ACC112 (cell line): ENCODE measurements at regions not wholly inside any gene's neighbourhood (a gene's known extent, or its start where the extent isn't known, plus 50 kb on each side); places are given as distances from the start of the nearest gene placed in this dataset.

Source experiments
- H2AFZ ChIP-seq: fragments of 200-600 bp; sonication (generic); one replicate; pipeline ENCODE4 v1.6.0; 2017; ENCODE audit warnings: antibody characterized with exemption, low read length; ENCODE audit not compliant: unreplicated experiment
- H3K27ac ChIP-seq: fragments of 200-600 bp; sonication (generic); 2 replicates; pipeline ENCODE4 v1.5.1; 2014; ENCODE audit warnings: low read depth, mild to moderate bottlenecking, antibody characterized with exemption, low read length, moderate library complexity
- H3K27me3 ChIP-seq: fragments of 200-600 bp; sonication (generic); 2 replicates; pipeline ENCODE4 v1.6.1; 2014; ENCODE audit warnings: mild to moderate bottlenecking, antibody characterized with exemption, low read length, moderate library complexity, mixed read lengths; ENCODE audit not compliant: insufficient read depth
- H3K36me3 ChIP-seq: fragments of 200-600 bp; sonication (generic); 2 replicates; pipeline ENCODE4 v1.6.1; 2016; ENCODE audit warnings: mild to moderate bottlenecking, antibody characterized with exemption, low read length, moderate library complexity, mixed read lengths; ENCODE audit not compliant: insufficient read depth
- H3K4me1 ChIP-seq: fragments of 200-600 bp; sonication (generic); one replicate; pipeline ENCODE4 v1.6.1; 2016; ENCODE audit warnings: low read length, mixed read lengths; ENCODE audit not compliant: insufficient read depth, unreplicated experiment, control insufficient read depth
- H3K4me3 ChIP-seq: fragments of 200-600 bp; sonication (generic); 2 replicates; pipeline ENCODE4 v1.5.1; 2014; ENCODE audit warnings: mild to moderate bottlenecking, low read depth, low read length
- H3K79me2 ChIP-seq: fragments of 200-600 bp; sonication (generic); one replicate; pipeline ENCODE4 v1.6.0; 2016; ENCODE audit warnings: low read length; ENCODE audit not compliant: control insufficient read depth, unreplicated experiment, insufficient read depth

DNA sequence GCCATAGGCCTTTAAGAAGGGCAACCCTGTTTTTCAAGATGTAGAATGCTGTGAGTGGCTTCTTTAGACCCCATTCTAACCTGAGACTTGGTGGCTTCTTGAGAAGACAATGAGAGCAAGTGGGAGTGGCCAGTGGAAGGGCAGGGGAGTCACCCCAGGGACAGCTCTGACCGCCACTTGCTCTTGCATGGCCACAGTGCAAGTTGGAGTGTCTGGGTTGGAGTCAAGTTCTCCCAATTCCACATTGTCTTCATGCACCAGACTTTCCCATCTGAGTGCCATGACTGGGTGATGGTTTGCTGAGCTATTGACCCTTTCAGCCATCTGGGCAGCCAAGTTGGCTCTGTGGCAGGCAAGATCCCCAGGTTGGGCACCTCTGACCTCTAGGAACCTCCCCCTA lies 148.0 kb upstream of the SKOR2 start:
- Histone ChIP-seq H3K27ac (no peak overlapping the region), H3K4me1 (no peaks in the 10 kb centered on the region), H3K4me3 (no peak overlapping the region), H3K36me3 (no peaks in the 10 kb centered on the region), H2AFZ (no peak overlapping the region), H3K79me2 (no peaks in the 10 kb centered on the region), H3K27me3 (no peaks in the 10 kb centered on the region)

- Histone ChIP-seq H3K36me3 (no peaks in the 10 kb centered on the region), H3K4me1 (no peaks in the 10 kb centered on the region), H3K4me3 (no peak overlapping the region), H2AFZ (no peak overlapping the region), H3K27ac (no peak overlapping the region), H3K27me3 (no peaks in the 10 kb centered on the region), H3K79me2 (no peaks in the 10 kb centered on the region)
Measured at GRCh38 chr18:47397671-47398319, 146.3 kb upstream of the SKOR2 start.

GRCh38 chr18:47391665-47392064 lies 140.2 kb upstream of the SKOR2 start:
- Histone ChIP-seq H3K36me3 (no peaks in the 10 kb centered on the region), H3K79me2 (no peaks in the 10 kb centered on the region), H3K27me3 (no peaks in the 10 kb centered on the region), H3K27ac (no peak overlapping the region), H3K4me1 (no peaks in the 10 kb centered on the region), H3K4me3 (no peak overlapping the region), H2AFZ (no peak overlapping the region)

- Histone ChIP-seq H2AFZ (no peak overlapping the region), H3K4me1 (no peaks in the 10 kb centered on the region), H3K79me2 (no peaks in the 10 kb centered on the region), H3K36me3 (no peaks in the 10 kb centered on the region), H3K4me3 (no peak overlapping the region), H3K27ac (no peak overlapping the region), H3K27me3 (no peaks in the 10 kb centered on the region)
Measured at GRCh38 chr18:47390410-47391024, 139.1 kb upstream of the SKOR2 start.

GRCh38 chr18:47389210-47389609 lies 137.8 kb upstream of the SKOR2 start:
- no peak overlapping the region for H3K4me3 ChIP-seq
- H3K4me1 ChIP-seq: no peaks in the 10 kb centered on the region
- H3K27me3 ChIP-seq: no peaks in the 10 kb centered on the region
- no peak overlapping the region for H3K27ac ChIP-seq
- no peaks in the 10 kb centered on the region for H3K79me2 ChIP-seq
- no peaks in the 10 kb centered on the region for H3K36me3 ChIP-seq
- no peak overlapping the region for H2AFZ ChIP-seq

DNA sequence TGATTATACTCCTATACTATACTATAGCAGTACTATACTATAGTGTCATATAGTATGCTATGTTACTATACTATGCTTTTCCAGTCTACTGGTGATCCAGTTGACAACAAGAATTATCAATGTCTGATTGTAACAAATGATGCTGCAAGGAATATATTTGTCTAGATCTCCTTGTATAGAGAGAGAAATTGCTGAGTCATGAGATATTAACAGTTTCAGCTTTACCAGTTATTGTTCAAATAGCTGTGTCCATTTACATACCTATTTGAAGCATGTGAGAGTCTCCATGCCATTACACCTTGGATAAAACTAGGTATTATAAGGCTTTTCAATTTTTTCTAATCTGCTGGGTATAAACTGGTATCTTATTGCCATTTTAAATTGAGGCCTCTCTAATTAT lies 136.4 kb upstream of the SKOR2 start:
- Histone ChIP-seq H3K4me3 (no peak overlapping the region), H3K79me2 (no peaks in the 10 kb centered on the region), H3K27ac (no peak overlapping the region), H3K4me1 (no peaks in the 10 kb centered on the region), H3K27me3 (no peaks in the 10 kb centered on the region), H3K36me3 (no peaks in the 10 kb centered on the region), H2AFZ (no peak overlapping the region)

DNA sequence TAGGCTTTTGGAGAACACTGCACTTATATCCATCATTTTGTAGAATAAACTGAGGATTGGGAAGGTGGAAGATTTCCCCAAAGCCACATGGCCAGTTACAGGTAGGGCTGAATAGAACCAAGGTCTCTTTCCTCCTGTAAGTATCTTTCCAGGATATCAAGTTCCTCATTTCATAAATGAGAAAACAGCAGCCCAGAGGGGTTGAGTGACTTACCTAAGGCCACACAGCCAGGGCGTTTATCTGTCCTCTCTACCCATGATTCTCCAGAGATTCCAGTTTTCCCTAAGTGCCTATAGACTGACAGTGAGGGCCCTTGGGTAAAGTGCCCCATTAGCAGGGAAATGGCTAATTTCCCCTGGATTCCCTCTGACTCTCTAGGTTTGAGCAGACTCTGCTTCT lies 132.3 kb upstream of the SKOR2 start:
- Histone ChIP-seq H3K27ac (no peak overlapping the region), H2AFZ (no peak overlapping the region), H3K27me3 (no peaks in the 10 kb centered on the region), H3K36me3 (no peaks in the 10 kb centered on the region), H3K79me2 (no peaks in the 10 kb centered on the region), H3K4me3 (no peak overlapping the region), H3K4me1 (no peaks in the 10 kb centered on the region)

DNA sequence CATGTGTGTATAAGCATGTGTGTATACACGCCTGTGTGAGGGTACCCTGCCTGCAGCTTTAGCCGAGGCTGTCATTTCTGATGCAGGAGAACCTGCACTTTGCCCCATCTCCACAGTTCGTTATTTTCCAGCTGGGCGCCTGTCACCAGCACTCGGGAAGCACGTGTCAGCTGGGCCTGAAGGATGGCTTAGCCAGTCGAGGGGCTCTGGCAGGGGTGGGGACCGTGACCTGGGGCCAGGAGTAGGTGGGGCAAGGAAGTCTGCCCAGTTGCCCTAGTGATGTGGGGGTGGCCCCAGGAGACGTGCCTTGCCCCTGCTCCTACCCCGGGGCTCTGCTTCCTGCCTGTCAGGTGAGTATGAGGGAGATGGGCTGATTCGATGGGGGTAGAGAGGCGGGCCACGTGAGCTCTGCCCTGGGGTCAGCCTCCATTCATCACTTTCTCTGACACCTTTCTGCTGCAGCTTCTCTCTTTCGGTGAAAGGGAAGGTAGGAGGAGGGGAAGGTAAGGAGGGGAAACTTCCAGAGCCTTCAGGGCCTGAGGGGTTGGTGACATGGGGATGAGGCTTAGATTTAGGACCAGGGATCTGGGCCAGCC lies 130.6 kb upstream of the SKOR2 start:
- Histone ChIP-seq H3K4me3 (no peak overlapping the region), H3K36me3 (no peaks in the 10 kb centered on the region), H3K79me2 (no peaks in the 10 kb centered on the region), H3K27me3 (no peaks in the 10 kb centered on the region), H2AFZ (no peak overlapping the region), H3K27ac (no peak overlapping the region), H3K4me1 (no peaks in the 10 kb centered on the region)

DNA sequence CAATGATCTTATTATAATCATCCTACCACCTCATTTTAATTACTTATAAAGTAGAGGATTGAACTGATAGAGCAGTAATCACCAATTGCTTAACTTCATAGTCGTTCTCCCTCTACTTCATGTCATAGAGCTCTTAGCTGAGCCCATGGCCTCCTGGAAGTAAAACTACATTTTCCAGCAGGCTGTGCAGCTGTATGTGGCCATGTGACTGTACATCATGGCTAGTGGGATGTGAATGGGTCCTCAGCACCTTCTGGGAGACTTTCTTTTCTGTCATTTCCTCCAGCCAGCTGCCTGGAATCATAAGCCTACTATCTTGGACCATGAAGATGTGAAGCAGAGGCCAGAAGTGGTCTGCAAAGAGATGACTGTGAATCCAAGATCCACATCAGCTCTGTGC lies 128.7 kb upstream of the SKOR2 start:
- Histone ChIP-seq H3K4me3 (no peak overlapping the region), H3K4me1 (no peaks in the 10 kb centered on the region), H2AFZ (no peak overlapping the region), H3K27ac (no peak overlapping the region), H3K27me3 (no peaks in the 10 kb centered on the region), H3K36me3 (no peaks in the 10 kb centered on the region), H3K79me2 (no peaks in the 10 kb centered on the region)

DNA sequence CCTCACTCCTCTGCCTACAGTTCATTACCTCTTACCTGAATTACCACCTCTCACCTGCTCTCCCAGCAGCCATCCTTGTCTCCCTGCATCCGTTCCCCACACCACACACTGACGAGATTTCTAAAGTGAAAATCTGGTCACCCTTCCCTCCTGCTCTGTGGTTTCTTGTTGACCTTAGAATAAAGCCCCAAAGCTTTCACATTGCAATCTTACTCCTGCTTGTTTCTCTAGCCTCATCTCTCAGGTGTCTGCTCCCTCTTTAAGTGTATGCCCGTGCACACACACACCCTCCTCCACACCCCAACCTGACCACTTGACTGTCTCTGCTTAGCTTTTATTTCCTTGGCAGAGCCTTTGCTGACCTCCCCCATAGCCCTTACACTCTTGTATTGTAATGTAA lies 122.0 kb upstream of the SKOR2 start:
- H3K4me3 ChIP-seq: no peak overlapping the region
- H2AFZ ChIP-seq: no peak overlapping the region
- H3K27ac ChIP-seq: no peak overlapping the region
- H3K4me1 ChIP-seq: no peaks in the 10 kb centered on the region
- no peaks in the 10 kb centered on the region for H3K79me2 ChIP-seq
- no peaks in the 10 kb centered on the region for H3K36me3 ChIP-seq
- H3K27me3 ChIP-seq: no peaks in the 10 kb centered on the region

DNA sequence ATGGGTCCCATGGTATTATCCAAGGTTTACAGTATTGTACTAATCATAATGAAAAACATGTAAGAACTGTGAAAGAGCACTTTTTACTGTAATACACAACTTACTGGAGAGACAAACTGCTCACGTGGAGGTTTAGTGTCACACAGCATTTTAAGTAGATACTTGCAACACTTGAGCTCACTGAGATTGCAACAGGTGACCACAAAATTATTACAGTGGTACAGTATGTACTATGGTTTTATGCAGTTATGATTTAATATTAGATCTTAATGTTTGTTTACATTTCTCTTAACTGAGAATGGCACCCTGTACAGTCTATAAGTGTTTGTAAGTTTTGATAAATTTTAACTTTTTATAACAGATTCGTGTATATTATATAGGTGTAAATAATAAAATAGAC lies 118.6 kb upstream of the SKOR2 start:
- Histone ChIP-seq H3K79me2 (no peaks in the 10 kb centered on the region), H3K4me1 (no peaks in the 10 kb centered on the region), H3K27me3 (no peaks in the 10 kb centered on the region), H3K27ac (no peak overlapping the region), H3K4me3 (no peak overlapping the region), H3K36me3 (no peaks in the 10 kb centered on the region), H2AFZ (no peak overlapping the region)
